ENCODE measurements at regions not wholly inside any gene's neighbourhood (a gene's known extent, or its start where the extent isn't known, plus 50 kb on each side); places are given as distances from the start of the nearest gene placed in this dataset.

GRCh38 chr6:141562851-141563763, 569.6 kb upstream of the GJE1 start:
- H3K36me3 Mint-ChIP-seq (ENCODE audit: low read depth): no peaks in the 10 kb centered on the region
- ChIA-PET CTCF (interaction anchor here (2.7 to 2.9 kb wide), 2 partner anchors 79 to 254 kb away, joined by 10 to 11 read pairs; no protein-coding TSS in a partner anchor), POLR2A (no interaction called here)

GRCh38 chr6:141562186-141562811, 570.4 kb upstream of the GJE1 start:
- ChIA-PET CTCF (interaction anchor here (2.9 kb wide), 1 partner anchor 78 kb away, joined by 11 read pairs; no protein-coding TSS in a partner anchor), POLR2A (interaction anchor here (1.0 kb wide), 1 partner anchor 78 kb away, joined by 3 read pairs; no protein-coding TSS in a partner anchor)
- no peak for TF ChIP-seq CTCF (IDR thresholded peaks at IDR 0.05)
- peaks cover 2% of the 10 kb centered on the region for H3K27me3 Mint-ChIP-seq
- no peak for DNase-seq
- intact Hi-C loops (cut with micrococcal nuclease): loop anchor here (1.0 to 10.0 kb wide), 9 partner anchors 8 to 1681 kb away; no protein-coding TSS in a partner anchor
- ATAC-seq (ENCODE audit: low read depth): peak; percentile 29
- peak overlapping the region; percentile 78 for H3K4me3 Mint-ChIP-seq
- H3K27ac Mint-ChIP-seq: peak overlapping the region; percentile 76
- no peaks in the 10 kb centered on the region for H3K9me3 Mint-ChIP-seq
- peaks cover 10% of the 10 kb centered on the region for H3K4me1 Mint-ChIP-seq
- no peaks in the 10 kb centered on the region for H3K36me3 Mint-ChIP-seq (ENCODE audit: low read depth)

More at GRCh38 chr6:141562851-141563763, 569.6 kb upstream of the GJE1 start:
- Mint-ChIP-seq H3K27me3 (peaks cover 2% of the 10 kb centered on the region), H3K4me1 (peaks cover 10% of the 10 kb centered on the region), H3K4me3 (peak overlapping the region; percentile 78), H3K27ac (peak overlapping the region; percentile 76), H3K9me3 (no peaks in the 10 kb centered on the region)
- ATAC-seq (ENCODE audit: low read depth): peak; percentile 97
- intact Hi-C loops (cut with micrococcal nuclease): loop anchor here (1.0 to 10.0 kb wide), 9 partner anchors 9 to 1682 kb away; no protein-coding TSS in a partner anchor
- DNase-seq: no peak
- no peak for TF ChIP-seq CTCF (IDR thresholded peaks at IDR 0.05)

- CTCF ChIA-PET: interaction anchor here (1.3 to 2.9 kb wide), 2 partner anchors 12 to 77 kb away, joined by 3 to 11 read pairs; no protein-coding TSS in a partner anchor
- ATAC-seq (ENCODE audit: low read depth) (no peak), DNase-seq (no peak)
- Mint-ChIP-seq H3K9me3 (no peaks in the 10 kb centered on the region), H3K4me1 (peaks cover 10% of the 10 kb centered on the region), H3K4me3 (no peak overlapping the region), H3K36me3 (ENCODE audit: low read depth) (no peaks in the 10 kb centered on the region), H3K27me3 (peaks cover 2% of the 10 kb centered on the region), H3K27ac (no peak overlapping the region)
- intact Hi-C loops (cut with micrococcal nuclease): loop anchor here (10.0 kb wide), 4 partner anchors 426 to 886 kb away; no protein-coding TSS in a partner anchor
- POLR2A ChIA-PET: interaction anchor here (1.0 kb wide), 1 partner anchor 76 kb away, joined by 3 read pairs; no protein-coding TSS in a partner anchor
- no peak for TF ChIP-seq CTCF (IDR thresholded peaks at IDR 0.05)
Measured at GRCh38 chr6:141561154-141561553, 571.6 kb upstream of the GJE1 start.

GRCh38 chr6:141552463-141552862, 580.3 kb upstream of the GJE1 start:
- Mint-ChIP-seq H3K27me3 (no peaks in the 10 kb centered on the region), H3K4me1 (peaks cover 17% of the 10 kb centered on the region), H3K27ac (no peak overlapping the region), H3K4me3 (no peak overlapping the region), H3K36me3 (ENCODE audit: low read depth) (no peaks in the 10 kb centered on the region), H3K9me3 (peaks cover 13% of the 10 kb centered on the region)
- no peak for DNase-seq
- intact Hi-C loops (cut with micrococcal nuclease): no loop called here
- TF ChIP-seq CTCF (IDR thresholded peaks at IDR 0.05): no peak
- CTCF ChIA-PET: no interaction called here
- peak; percentile 40 for ATAC-seq (ENCODE audit: low read depth)
- POLR2A ChIA-PET: no interaction called here

GRCh38 chr6:141552031-141552430, 580.7 kb upstream of the GJE1 start:
- peaks cover 17% of the 10 kb centered on the region for H3K4me1 Mint-ChIP-seq
- ATAC-seq (ENCODE audit: low read depth): no peak
- no peaks in the 10 kb centered on the region for H3K27me3 Mint-ChIP-seq
- no peak overlapping the region for H3K4me3 Mint-ChIP-seq
- ChIA-PET POLR2A (no interaction called here), CTCF (no interaction called here)
- no peak for DNase-seq
- TF ChIP-seq CTCF (IDR thresholded peaks at IDR 0.05): no peak
- peaks cover 13% of the 10 kb centered on the region for H3K9me3 Mint-ChIP-seq
- intact Hi-C loops (cut with micrococcal nuclease): no loop called here
- H3K27ac Mint-ChIP-seq: no peak overlapping the region
- no peaks in the 10 kb centered on the region for H3K36me3 Mint-ChIP-seq (ENCODE audit: low read depth)
